ENCODE measurements at regions not wholly inside any gene's neighbourhood (a gene's known extent, or its start where the extent isn't known, plus 50 kb on each side); places are given as distances from the start of the nearest gene placed in this dataset.

DNA sequence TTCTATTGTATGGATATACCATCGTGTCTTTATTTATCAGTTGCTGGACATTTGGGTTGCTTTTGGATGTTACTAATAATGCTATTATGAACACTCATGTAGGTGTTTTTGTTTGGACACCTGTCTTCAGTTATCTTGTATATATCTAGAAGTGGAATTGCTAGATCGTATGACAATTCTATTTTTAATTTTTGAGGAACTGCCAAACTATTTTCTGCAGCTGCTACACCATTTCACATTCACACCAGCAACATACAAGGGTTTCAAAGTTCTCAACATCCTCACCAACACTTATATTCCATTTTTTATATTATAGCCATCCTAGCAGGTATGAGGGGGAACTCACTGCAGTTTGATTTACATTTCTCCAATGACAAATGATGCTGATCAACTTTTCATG is 324.6 kb downstream of the CAAP1 start:
- DNase-seq (ENCODE audit: low read depth) = no peak

DNA sequence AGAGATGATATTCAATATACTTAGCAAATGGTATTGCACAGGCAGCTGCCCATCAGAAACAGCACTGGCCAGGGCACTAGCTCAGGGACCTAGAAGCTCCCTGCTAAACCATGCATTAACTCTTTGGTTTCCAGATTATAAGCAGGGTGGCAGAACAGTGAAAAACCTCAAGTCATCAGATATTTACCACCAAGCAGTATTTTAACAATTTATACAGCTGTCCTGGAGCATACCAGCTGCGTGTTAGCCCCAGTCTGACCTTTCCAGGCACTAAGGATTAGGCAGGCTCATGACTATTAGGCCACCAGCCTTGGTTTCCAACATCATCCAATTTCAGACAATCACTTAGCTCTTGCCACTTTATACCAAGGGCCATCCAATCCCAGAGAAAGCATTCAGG is 326.5 kb downstream of the CAAP1 start:
- no peak for DNase-seq (ENCODE audit: low read depth)

DNA sequence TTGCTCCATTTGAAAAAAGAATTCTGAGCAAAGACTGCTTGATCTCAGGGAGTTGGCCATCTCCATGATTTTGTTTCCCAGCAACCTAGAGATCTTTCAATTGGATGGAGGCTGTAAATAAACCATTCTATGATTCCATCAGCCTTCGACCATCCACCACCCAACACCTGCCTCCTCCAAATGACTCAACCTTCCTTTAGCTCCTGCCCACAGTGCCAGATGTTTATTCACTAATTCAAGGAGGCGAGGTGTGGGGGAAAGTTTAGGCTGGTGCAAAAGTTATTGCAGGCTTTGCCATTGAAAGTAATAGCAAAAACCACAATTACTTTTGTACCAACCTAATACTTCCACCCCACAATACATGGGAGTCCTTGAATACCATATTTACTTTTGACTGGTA is 327.5 kb downstream of the CAAP1 start:
- no peak for DNase-seq (ENCODE audit: low read depth)

DNA sequence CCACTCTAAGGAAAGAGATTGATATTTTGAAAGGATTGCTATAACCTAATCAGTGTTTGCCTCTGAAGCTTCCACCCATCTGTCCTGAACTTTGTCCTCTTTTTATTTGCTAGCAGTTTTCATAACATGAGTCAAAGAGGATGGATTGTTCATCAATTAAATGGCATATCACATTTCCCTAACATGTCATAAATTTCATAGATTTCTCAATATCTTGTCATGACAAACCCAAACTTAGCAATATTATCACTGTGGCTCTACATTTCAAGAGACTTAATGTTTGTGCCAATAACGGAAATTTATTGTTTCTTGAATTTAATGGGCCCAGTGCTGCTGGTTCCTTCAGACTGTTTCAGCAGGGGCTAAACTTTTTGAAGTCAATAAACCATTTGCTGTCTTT is 330.3 kb downstream of the CAAP1 start:
- no peak for DNase-seq (ENCODE audit: low read depth)

DNA sequence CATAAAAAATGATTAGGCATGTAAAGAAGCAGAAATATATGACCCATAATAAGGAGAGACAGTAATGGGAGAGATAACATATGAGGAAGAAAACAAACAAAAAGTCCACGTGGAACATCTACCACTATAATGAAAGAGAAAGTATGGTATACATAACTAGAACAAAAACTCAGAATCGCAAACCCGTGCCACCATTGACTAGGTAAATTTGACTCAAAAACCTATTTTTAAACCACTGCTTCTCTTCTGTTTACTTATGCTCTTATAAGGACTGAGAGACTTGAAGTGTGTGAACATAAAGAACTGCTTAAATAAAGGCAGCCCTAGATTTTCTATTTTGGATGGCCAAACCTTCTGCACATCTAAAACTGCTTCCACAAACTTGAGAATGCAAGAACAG is 330.7 kb downstream of the CAAP1 start:
- no peak for DNase-seq (ENCODE audit: low read depth)

DNA sequence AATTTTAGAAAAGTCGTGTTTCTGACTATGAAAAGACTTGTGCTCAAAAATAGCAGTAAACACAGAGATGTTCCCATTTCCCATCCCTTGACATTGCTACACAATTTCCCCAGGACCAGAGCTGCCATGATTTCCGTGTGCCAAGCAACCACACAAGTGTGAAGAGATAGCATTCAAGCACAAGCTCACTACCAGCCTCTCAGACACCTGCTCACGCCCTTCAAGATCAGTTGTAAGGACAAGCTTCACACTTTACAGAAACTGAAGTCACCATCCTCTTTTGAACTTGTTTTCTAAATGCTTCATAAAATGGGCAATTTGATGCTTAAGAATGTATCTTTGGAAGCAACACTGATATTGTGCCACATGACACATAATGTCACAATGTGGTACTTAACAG is 333.1 kb downstream of the CAAP1 start:
- no peak for DNase-seq (ENCODE audit: low read depth)

DNA sequence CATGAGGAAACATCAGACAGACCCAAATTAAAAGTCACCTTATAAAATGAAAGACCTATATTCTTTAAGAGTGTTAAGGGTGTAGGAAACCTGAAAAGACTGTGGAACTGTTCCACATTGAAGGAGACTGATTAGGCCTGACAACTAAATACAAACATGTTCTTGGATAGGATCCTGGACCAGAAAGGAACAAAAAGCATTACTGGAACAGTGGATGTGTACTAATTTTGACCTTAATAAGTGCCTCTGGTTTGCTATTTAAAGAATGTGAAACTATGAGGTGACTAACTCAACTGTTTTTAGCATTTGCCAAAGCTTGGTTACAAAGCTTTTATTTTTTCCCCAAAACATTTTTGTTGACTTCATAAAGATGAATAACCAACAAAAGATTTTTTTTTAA is 340.6 kb downstream of the CAAP1 start:
- DNase-seq (ENCODE audit: low read depth) = no peak

DNA sequence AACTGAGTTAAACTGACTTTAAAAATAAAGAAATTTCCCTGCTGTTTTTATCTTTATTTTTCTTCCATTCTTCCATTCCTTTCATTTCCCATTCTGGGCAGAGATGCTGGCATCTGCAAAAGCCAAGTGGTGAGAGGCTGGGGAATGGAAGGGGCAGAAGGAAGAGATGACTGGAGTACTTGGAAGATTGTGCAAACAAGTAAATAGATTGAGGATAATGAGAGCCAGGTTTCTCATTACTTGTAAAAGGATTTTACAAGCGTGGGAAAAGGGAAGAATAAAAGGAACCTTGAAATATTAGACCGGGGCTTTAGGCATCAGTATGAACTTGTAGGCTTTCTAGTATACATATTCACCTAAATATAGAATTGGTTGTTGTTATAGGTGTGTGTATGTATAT is 341.2 kb downstream of the CAAP1 start:
- DNase-seq (ENCODE audit: low read depth) = no peak

DNA sequence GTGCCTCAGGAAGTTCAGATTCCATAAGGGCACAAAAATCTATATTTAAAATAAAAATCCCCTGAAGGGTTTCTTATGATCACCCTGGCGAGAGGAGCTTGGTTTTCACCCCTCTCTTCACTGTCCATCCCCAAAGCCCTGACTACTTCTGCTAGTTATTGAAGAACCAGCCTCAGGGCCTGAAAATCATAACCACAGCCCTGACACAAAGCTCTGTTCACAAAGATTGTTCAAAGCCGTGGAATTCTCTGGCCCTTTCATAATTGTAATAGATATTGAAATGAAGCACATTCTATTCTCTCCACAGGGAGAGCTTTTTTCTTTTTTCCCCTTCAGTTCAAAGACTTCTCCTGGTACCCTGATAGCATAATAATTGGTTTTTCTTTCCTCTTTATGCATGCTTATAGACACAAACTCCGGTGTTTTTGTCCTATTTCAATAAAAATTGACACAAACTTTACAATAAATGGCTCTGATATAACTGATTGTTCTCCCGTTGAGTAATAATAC is 343.8 kb downstream of the CAAP1 start:
- no peak for DNase-seq (ENCODE audit: low read depth)

DNA sequence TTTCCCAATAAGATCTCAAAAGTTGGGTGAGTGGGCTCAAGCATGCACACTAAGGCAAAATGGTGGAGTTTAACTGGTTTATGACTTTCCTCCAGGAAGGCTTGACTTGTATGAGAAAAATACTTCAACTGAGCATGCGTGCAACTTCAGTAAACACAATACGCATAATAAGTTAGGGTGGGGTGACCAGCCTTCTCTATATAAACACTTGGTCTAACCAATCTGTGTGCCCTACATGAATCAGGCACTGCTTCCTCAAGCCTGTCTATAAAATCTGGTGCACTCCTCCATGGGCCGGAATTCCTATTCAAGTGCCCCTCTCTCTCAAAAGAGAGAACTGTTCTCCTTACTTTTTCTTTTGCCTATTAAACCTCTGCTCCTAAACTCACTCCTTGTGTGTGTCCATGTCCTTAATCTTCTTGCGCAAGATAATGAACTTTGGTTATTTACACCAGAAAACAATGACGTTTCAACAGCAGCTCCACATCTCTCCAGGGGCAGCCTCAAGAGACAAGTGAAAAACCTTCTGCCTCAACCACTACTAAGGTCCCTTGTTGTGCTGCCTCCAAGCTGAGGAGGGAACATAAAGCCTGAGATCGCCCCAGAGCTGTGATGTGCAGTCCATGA is 352.6 kb downstream of the CAAP1 start:
- no peak for DNase-seq (ENCODE audit: low read depth)

DNA sequence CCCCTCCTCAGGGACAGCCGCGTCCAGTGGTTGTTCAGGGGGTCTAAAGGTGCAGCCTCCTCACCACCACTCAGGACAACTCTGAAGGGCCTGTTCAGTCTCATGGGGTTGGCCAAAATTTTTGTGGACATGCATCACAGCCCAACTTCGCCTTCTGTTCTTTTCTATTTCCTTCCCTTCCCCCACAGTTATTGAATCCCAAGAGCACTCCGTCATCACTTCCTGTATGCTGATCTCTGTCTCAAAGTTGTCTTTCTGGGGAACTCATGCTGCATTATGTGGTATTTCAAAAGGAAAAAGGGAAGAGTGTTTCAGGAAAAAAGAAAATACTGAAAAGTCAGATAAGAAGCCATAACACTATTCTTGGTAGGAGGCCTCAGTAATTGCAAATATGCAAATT is 355.4 kb downstream of the CAAP1 start:
- DNase-seq (ENCODE audit: low read depth) = no peak

DNA sequence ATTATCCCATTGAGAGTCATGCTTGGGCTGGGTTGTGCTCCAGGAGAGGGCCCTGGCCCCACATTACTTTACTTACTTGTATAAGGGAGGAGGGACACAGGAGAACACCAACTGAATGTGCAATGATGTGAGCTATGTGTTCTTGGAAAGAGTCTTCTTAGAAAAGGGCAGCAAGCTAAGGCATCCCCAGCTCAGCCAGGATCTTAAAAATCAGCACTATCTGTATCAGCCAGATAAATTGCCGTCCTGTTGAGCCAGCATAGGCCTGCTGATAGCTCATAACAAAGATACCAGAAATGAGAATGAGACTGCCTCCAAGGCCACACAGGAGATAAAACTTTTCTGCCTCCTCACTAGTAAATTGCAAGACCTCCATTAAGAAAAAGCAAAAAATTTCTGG is 357.5 kb downstream of the CAAP1 start:
- DNase-seq (ENCODE audit: low read depth) = no peak

DNA sequence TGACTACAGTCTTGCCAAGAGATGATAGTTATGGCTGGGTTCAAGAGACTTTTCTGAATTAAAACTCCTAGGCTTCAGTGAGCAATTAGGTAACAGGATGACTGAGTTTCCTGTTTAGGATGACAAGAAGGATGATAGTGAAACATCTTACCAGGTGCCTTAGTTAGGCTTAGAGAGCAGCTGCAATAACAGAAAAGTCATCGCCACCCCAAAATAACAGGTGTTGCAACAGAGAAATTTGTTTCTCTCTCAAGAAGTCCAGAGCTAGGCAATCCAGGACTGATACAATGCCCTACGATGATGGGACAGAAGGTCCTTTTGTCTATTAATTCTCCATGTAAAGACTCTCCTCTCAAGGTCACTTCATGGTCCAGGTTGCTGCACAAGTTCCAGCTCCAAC is 361.8 kb downstream of the CAAP1 start:
- DNase-seq (ENCODE audit: low read depth) = no peak

DNA sequence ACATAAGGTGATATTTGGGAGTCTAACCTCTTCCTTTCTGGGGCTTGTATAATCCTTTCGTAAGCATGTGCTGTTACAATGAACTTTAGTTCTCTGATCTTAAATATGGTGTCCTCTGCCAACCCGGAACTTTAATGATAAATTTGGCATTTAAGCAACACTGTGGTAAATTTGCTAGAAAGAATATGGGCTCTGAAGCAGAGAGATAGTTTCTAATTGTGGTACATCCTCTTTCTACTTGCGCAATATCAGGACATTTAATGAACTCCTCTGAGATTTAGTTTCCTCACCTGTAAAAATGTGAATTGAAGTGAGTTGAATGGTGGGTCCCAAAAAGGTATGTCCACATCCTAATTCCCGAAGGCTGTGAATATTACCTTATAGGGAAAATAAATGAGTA is 364.7 kb downstream of the CAAP1 start:
- DNase-seq (ENCODE audit: low read depth) = no peak

DNA sequence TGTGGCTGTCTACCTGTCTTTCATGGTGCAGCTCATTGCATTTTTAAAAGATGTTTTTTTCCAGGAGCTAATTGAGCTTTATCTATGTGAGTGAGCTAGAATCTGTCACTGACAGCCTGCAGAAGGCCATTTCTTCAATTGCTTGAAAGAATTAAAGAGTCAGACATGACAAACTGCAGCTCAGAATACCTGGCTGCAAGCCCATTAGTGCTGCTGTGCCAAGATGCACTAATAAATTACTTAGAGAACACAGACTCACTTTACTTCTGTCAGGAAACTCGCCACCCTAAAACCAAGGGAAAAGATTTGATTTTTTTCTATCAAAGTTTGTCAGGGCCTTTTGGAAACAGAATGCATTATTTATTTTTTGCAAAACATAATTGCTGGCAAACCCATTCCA is 368.3 kb downstream of the CAAP1 start:
- no peak for DNase-seq (ENCODE audit: low read depth)

DNA sequence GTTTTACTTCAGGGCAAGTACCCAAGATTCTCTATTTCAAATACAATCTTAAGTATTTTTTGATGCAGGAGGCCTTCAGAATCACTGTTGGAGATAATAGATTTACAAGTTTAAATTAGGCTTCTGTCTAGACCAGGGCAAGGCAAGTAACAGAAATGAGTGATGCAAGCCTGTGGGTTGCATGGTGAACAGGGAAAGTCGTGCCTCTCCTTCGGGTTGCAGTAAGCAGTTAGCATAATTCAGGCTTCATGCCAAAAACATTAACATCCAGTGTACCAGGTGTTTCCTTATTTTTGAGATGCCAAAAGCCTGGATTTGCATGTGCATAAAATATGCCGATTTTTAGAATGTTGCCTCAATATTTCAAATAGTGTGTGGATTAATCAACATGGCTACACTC is 369.0 kb downstream of the CAAP1 start:
- no peak for DNase-seq (ENCODE audit: low read depth)

DNA sequence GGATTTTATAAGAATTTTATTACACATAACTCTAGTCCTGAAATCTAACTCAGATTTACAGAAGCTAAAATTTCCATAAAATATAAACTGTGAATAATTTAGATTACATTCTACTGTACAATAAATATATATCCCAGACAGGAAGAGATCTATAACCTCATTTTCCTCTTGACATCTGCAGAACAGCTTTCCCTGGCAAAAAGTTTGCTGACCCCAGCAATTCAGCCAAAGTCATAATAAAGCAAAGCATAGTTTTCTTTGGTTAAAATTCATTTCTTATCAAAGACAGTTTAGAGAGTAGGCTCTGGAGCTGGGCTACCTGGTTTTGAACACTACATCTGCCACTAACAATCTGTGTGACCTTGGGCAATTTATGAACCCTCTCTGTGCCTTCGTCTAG is 372.5 kb downstream of the CAAP1 start:
- DNase-seq (ENCODE audit: low read depth) = no peak

DNA sequence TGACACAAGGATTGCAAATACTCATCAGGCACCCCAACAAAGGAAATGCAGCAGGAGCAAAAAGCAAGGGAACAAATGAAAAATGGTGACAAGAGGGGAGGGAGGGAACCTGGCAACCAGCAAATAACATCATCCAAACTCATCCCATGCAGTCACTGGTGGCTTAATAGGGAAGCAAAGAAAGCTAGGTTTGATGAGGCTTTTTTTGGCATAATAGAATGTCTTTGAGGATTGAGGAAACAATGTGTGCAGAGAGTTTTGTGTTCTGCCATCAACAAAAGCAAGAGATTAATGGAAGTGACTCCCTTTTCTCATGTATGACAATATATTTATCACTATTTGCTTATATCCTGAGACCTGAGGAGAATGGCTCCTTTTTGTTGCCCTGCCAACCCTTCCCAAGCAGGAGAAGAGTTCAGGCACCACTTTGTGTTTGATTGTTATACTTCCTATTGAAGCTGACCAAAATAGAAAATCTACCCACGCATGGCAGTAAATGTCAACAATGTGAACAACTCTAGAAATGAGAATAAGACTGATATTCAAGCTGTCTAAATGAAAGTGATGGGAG is 375.7 kb downstream of the CAAP1 start:
- DNase-seq (ENCODE audit: low read depth) = no peak

DNA sequence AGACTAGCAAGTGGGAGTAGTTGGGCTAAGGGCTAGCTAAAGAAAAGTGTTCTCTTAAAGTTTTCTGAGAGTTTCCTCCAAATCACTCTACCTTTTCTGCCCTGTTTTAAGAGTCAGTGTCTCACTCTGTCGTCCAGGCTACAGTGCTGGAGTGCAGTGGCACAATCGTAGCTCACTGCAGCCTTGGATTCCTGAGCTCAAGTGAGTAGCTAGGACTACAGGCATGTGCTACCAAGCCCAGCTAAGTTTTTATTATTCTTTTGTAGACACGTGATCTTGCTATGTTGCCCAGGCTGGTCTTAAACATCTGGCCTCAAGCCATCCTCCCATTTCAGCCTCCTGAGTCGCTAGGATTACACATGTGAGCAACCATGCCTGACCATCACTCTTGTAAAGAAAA is 378.9 kb downstream of the CAAP1 start:
- no peak for DNase-seq (ENCODE audit: low read depth)

DNA sequence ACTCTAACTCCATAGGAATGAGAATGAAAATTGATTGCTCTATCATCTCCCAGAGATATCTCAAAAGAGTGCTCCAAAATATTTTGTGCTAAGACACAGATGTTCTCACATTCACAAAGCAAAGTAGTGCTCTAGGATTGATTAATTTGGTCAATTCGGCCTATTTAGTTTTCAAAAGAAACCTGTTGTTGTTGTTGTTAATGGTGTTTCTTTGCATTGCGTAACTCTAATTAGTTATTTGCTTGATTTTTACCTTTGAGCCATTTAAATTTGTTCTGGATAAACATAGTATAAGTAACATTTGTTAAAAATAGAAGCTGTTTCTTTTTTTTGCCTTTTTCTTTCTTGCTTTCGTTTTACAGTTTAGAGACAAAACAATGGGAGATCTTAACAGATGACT is 382.5 kb downstream of the CAAP1 start:
- DNase-seq (ENCODE audit: low read depth) = no peak

DNA sequence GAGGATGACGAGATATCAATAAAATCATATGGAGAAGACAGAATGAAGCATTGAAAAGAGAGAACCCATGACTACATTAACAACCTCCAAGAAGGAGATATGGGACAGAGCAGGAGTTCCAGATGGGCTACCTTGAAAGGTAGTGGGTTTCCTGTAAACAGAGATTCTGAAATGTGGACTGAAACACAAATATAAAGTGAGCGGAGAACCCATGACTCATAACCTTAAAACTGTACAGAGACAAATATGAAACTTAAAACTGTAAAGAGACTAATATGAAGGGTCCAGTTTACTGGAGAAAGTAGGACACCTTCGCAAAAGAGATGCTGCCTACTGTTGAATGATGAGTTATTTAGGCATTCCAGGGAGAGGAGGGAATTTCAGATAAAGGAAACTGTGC is 383.7 kb downstream of the CAAP1 start:
- DNase-seq (ENCODE audit: low read depth) = no peak

DNA sequence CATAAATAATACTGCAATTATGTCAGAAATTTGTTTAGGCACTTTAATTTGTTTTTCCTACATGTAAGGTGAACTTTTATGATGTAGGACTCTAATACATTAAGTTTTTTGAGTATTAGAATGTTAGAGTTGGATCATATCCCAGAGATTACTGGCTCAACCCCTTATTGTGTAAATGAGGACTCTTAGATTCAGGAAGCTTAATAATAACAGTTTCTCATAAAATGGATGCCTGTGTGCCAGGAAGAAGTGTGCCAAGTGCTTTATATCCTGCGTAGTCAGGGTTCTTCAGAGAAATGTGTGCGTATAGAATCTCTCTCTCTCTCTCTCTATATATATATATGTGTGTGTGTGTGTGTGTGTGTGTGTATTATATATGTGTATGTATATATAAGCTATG is 388.5 kb downstream of the CAAP1 start:
- no peak for DNase-seq (ENCODE audit: low read depth)

DNA sequence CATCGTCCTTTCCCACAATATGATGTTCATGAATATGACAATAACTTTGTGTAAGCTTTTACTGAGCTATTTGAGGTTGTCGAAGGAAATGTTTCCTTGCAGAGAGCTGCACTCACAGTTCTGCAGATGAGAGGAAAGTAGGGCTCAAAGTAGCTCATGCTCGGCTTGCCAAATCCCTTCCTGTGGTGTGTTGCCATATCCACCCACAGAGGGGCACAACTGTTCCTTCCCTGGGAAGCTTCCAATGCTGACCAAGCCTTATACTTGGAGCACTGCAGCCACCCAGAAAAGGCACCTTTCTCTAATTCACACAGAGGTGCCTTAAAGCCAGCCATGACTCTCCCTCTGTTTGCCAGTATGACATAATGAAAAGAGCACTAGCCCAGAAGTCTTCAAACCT is 390.3 kb downstream of the CAAP1 start:
- no peak for DNase-seq (ENCODE audit: low read depth)

DNA sequence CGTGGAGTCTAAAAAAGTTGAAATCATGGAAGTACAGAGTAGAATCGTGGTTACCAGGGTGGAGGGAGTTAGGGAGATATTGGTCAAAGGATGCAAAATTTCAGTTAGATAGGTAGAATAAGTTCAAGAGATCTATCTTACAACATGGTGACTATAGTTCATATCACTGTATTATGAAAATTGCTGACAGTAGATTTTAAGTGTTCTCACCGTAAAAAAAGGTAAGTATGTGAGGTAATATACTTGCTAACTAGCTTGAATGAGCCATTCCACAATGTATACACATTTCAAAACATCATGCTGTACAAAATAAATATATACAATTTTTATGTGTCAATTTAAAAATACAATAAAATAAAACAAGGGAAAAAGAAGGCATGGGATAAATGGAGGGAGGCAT is 392.1 kb downstream of the CAAP1 start:
- no peak for DNase-seq (ENCODE audit: low read depth)
